HAP-1 (cell line): ENCODE measurements at regions not wholly inside any gene's neighbourhood (a gene's known extent, or its start where the extent isn't known, plus 50 kb on each side); places are given as distances from the start of the nearest gene placed in this dataset.
"Not testable (repeated sequence)": the region's sequence is repeated elsewhere in the genome, so short reads cannot be mapped to it uniquely, and the experiment has no call there.

ENCODE experiments used
- DNase-seq, 2 experiments: peaks; one replicate each; pipeline ENCODE4 v3.0.0-alpha.2; 2016 to 2020; ENCODE audit warnings: low spot score in 2 of 2
- H3K27me3 ChIP-seq: fragments of 250-450 bp; sonication (Bioruptor Pico); 2 replicates; pipeline ENCODE4 v1.5.1; 2020; ENCODE audit warnings: low read depth, mild to moderate bottlenecking, moderate library complexity
- H3K36me3 ChIP-seq: fragments of 250-450 bp; sonication (Bioruptor Pico); replicated peaks from 2 replicates; pipeline ENCODE4 v1.5.1; 2020; ENCODE audit warnings: mild to moderate bottlenecking
- H3K4me1 ChIP-seq: fragments of 250-450 bp; sonication (Bioruptor Pico); 2 replicates; pipeline ENCODE4 v1.5.1; 2020; ENCODE audit warnings: mild to moderate bottlenecking
- H3K4me3 ChIP-seq: fragments of 250-450 bp; sonication (Bioruptor Pico); 2 replicates; pipeline ENCODE4 v1.5.1; 2020; ENCODE audit warnings: mild to moderate bottlenecking, moderate library complexity
- H3K9me3 ChIP-seq: fragments of 250-450 bp; sonication (Bioruptor Pico); 2 replicates; pipeline ENCODE4 v1.5.1; 2020; ENCODE audit warnings: mild to moderate bottlenecking, moderate library complexity
- in situ Hi-C: fragments of 300-500 bp; cut with MboI; formaldehyde crosslinking; loops from 3 replicates; pipeline ENCODE4 v1.14.3; 2020; ENCODE audit warnings: low sequenced_read_pairs, inconsistent platforms, mixed read lengths

- DNase-seq, result no peak
- Histone ChIP-seq H3K36me3 (no peaks in the 10 kb centered on the region), H3K4me1 (no peaks in the 10 kb centered on the region), H3K4me3 (no peak overlapping the region), H3K9me3 (no peaks in the 10 kb centered on the region), H3K27me3 (peaks cover 32% of the 10 kb centered on the region)
- in situ Hi-C loops, result no loop called here
Measured at GRCh38 chr6:33886673-33887144, 82.9 kb upstream of the MLN start.

DNA sequence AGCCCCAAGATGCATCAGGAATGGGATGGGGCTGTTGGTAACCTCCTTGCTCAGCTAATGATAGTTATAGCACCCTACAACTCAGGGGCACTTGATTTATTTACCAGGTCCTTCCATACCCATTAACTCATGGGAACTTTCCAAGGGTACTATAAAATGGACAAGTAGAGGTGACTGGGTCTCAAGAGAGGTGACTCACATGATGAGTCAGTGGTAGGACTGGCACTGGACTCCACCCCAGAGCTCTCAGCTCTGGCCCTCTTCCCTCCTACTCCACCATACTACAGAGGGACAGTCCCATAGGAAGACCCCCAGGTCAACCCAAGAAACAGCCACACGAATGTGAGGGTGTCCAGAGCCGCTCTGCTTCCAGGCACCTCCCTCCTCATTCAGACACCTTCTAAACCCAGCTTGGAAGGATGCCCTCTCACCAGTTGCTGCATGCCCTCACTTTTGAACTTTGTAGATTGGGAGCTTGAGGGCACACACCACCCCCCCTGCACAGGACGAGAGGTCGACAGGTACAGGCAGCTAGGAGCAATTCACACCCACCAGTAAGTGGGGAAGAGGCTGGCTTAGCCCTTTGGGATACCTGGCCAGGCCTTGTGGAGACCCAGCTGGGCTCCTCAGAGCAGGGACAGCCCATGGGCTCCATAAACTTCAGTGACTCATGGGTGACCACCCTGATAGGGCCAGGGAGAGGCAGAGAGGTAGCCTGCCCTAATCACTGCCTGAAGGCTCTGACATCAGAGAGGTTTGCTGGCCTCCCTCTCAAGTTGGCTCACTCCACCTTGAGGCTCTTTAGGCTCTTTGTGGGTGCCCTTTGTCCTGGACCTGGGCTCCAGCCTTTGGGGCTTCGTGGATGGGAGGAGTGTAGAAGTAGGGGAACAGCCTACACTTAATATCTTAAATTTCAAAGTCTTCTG, 81.6 kb upstream of the MLN start:
- peaks cover 23% of the 10 kb centered on the region for H3K27me3 ChIP-seq
- H3K4me3 ChIP-seq, result no peak overlapping the region
- no peaks in the 10 kb centered on the region for H3K36me3 ChIP-seq
- no peaks in the 10 kb centered on the region for H3K4me1 ChIP-seq
- in situ Hi-C loops, result no loop called here
- DNase-seq, result no peak
- no peaks in the 10 kb centered on the region for H3K9me3 ChIP-seq

DNA sequence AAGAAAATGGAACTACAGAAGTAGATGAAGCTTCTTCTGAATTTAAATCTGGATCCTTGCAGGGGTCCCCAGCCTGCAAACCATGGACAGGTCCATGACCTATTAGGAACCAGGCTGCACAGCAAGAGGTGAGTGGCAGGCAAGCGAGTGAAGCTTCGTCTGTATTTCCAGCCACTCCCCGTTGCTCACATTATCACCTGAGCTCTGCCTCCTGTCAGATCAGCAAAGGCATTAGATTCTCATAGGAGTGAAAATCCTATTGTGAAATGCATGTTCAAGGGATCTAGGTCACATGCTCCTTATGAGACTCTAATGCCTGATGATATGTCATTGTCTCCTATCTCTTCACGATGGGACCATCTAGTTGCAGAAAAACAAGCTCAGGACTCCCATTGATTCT, 79.8 kb upstream of the MLN start:
- H3K4me1 ChIP-seq, H3K9me3 ChIP-seq, H3K4me3 ChIP-seq, in situ Hi-C loops, H3K36me3 ChIP-seq, H3K27me3 ChIP-seq, DNase-seq: not testable (repeated sequence)

- Histone ChIP-seq H3K4me1 (no peaks in the 10 kb centered on the region), H3K9me3 (no peaks in the 10 kb centered on the region), H3K27me3 (peaks cover 6% of the 10 kb centered on the region; the same call in 1 of the 2 replicates), H3K4me3 (no peak overlapping the region), H3K36me3 (no peaks in the 10 kb centered on the region)
- DNase-seq, result no peak
- in situ Hi-C loops, result no loop called here
Measured at GRCh38 chr6:33882154-33882553, 78.4 kb upstream of the MLN start.

- no peak for DNase-seq
- in situ Hi-C loops, result no loop called here
- H3K4me3 ChIP-seq, result no peak overlapping the region
- H3K36me3 ChIP-seq, result no peaks in the 10 kb centered on the region
- peaks cover 6% of the 10 kb centered on the region; the same call in 1 of the 2 replicates for H3K27me3 ChIP-seq
- H3K4me1 ChIP-seq, result no peaks in the 10 kb centered on the region
- no peaks in the 10 kb centered on the region for H3K9me3 ChIP-seq
Measured at GRCh38 chr6:33880766-33881165, 77.0 kb upstream of the MLN start.

- in situ Hi-C loops, result no loop called here
- no peaks in the 10 kb centered on the region for H3K36me3 ChIP-seq
- peaks cover 6% of the 10 kb centered on the region; the same call in 1 of the 2 replicates for H3K27me3 ChIP-seq
- H3K4me3 ChIP-seq, result no peak overlapping the region
- H3K9me3 ChIP-seq, result no peaks in the 10 kb centered on the region
- H3K4me1 ChIP-seq, result no peaks in the 10 kb centered on the region
- DNase-seq, result no peak
Measured at GRCh38 chr6:33880104-33880678, 76.4 kb upstream of the MLN start.

DNA sequence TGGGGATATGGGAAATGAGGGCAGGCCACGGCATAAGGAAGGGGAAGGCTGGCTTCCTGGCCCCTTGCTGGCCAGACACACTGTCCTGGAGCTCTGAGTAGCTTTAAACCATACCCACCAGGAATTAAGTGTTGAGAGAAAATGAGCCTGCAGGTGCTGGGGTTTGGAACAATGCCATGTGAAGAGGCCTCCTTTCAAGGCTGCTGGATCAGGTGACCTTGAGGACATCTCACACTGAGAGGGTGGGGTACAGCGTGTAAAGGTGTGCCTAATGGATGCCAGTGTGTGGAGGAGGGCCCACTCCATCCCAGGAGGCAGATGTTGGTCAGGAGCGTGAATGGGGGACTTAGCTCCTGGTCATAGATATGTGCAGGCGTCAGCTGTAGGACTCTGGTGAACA, 74.8 kb upstream of the MLN start:
- Histone ChIP-seq H3K36me3 (no peaks in the 10 kb centered on the region), H3K9me3 (no peaks in the 10 kb centered on the region), H3K4me3 (no peak overlapping the region), H3K4me1 (no peaks in the 10 kb centered on the region), H3K27me3 (peaks cover 2% of the 10 kb centered on the region; the same call in 1 of the 2 replicates)
- in situ Hi-C loops, result no loop called here
- DNase-seq, result no peak

DNA sequence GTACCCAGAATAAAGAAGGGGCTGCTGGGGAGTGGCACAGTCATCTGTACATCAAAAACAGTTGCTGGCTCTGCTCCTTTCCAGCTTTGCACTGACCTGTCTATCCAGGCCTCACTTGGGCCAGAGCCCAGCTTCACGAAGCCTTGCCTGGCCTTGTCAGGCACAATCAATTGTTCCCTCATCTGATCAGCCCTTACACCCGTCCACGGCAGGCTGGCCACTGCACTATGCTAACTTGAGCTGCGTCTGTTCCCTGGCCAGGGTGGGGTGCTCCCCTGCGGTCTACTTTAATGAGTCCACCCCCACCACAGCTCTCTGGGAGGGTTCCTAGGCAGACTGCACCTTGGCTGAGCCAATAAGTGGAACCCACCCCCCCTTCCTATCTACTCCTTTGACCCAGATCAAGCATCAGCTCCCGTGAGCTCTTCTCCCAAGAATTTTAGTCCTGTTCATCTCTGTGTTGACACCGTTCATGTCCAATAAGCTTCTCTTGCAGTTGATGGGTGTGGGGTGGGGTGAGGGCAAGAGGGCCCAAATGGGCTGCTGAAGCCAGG, 74.3 kb upstream of the MLN start:
- in situ Hi-C loops, result no loop called here
- H3K27me3 ChIP-seq, result no peaks in the 10 kb centered on the region
- no peak for DNase-seq
- no peak overlapping the region for H3K4me3 ChIP-seq
- no peaks in the 10 kb centered on the region for H3K36me3 ChIP-seq
- no peaks in the 10 kb centered on the region for H3K9me3 ChIP-seq
- no peaks in the 10 kb centered on the region for H3K4me1 ChIP-seq

GRCh38 chr6:33875696-33876095, 71.9 kb upstream of the MLN start:
- no peaks in the 10 kb centered on the region for H3K36me3 ChIP-seq

GRCh38 chr6:33875141-33875581, 71.4 kb upstream of the MLN start:
- in situ Hi-C loops, result no loop called here
- H3K27me3 ChIP-seq, result no peaks in the 10 kb centered on the region
- H3K4me3 ChIP-seq, result no peak overlapping the region
- no peaks in the 10 kb centered on the region for H3K4me1 ChIP-seq
- no peak for DNase-seq
- H3K36me3 ChIP-seq, result no peaks in the 10 kb centered on the region
- H3K9me3 ChIP-seq, result no peaks in the 10 kb centered on the region

More at GRCh38 chr6:33875696-33876095, 71.9 kb upstream of the MLN start:
- in situ Hi-C loops, result no loop called here
- H3K4me1 ChIP-seq, result no peaks in the 10 kb centered on the region
- H3K27me3 ChIP-seq, result no peaks in the 10 kb centered on the region
- no peak overlapping the region for H3K4me3 ChIP-seq
- no peaks in the 10 kb centered on the region for H3K9me3 ChIP-seq
- DNase-seq, result no peak

GRCh38 chr6:33874136-33874760, 70.4 kb upstream of the MLN start:
- Histone ChIP-seq H3K4me1 (peaks cover 4% of the 10 kb centered on the region; the same call in 1 of the 2 replicates), H3K36me3 (no peaks in the 10 kb centered on the region), H3K4me3 (no peak overlapping the region), H3K27me3 (no peaks in the 10 kb centered on the region), H3K9me3 (no peaks in the 10 kb centered on the region)
- DNase-seq, result no peak
- in situ Hi-C loops, result no loop called here

GRCh38 chr6:33872761-33873160, 69.0 kb upstream of the MLN start:
- no peaks in the 10 kb centered on the region for H3K36me3 ChIP-seq
- no peaks in the 10 kb centered on the region for H3K9me3 ChIP-seq
- H3K4me3 ChIP-seq, result no peak overlapping the region
- no peak for DNase-seq
- peaks cover 5% of the 10 kb centered on the region; the same call in 1 of the 2 replicates for H3K4me1 ChIP-seq
- H3K27me3 ChIP-seq, result no peaks in the 10 kb centered on the region
- in situ Hi-C loops, result no loop called here

DNA sequence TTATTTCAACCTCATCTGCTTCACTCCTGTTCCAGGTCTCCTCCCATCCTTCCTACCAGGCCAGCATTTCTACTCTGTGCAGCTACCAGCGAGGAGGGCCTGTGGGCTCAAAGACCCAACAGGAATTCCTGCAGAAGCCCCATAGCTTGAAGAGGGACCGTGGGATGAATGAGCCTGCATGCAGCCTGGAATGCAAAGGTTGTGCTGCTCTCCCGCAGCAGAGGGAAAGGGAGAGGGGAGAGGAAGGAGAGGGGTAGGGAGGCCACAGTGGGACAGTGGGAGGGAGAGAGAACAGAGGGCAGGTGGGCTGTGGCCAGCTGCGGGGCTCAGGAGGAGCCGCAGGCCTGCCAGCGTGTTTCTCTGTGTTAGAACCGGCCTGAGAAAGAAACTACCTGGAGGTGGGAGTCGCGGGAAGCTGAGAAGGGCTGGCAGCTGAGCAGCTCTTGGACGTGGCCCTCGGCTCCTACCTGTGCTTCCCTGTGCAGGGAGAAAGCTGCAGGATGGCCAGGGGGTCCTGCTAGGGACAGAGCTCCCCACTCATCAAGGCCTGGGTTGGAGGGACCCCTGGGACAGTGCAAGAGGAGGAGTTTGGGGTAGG, 66.1 kb upstream of the MLN start:
- no peaks in the 10 kb centered on the region for H3K27me3 ChIP-seq
- DNase-seq, result no peak

More for the DNA sequence above, 66.1 kb upstream of the MLN start:
- H3K4me1 ChIP-seq, result peaks cover 5% of the 10 kb centered on the region; the same call in 1 of the 2 replicates
- in situ Hi-C loops, result no loop called here
- no peaks in the 10 kb centered on the region for H3K9me3 ChIP-seq
- H3K4me3 ChIP-seq, result no peak overlapping the region
- no peaks in the 10 kb centered on the region for H3K36me3 ChIP-seq
